ENCODE measurements at regions not wholly inside any gene's neighbourhood (a gene's known extent, or its start where the extent isn't known, plus 50 kb on each side); places are given as distances from the start of the nearest gene placed in this dataset.

- TF ChIP-seq, protein P1, sequence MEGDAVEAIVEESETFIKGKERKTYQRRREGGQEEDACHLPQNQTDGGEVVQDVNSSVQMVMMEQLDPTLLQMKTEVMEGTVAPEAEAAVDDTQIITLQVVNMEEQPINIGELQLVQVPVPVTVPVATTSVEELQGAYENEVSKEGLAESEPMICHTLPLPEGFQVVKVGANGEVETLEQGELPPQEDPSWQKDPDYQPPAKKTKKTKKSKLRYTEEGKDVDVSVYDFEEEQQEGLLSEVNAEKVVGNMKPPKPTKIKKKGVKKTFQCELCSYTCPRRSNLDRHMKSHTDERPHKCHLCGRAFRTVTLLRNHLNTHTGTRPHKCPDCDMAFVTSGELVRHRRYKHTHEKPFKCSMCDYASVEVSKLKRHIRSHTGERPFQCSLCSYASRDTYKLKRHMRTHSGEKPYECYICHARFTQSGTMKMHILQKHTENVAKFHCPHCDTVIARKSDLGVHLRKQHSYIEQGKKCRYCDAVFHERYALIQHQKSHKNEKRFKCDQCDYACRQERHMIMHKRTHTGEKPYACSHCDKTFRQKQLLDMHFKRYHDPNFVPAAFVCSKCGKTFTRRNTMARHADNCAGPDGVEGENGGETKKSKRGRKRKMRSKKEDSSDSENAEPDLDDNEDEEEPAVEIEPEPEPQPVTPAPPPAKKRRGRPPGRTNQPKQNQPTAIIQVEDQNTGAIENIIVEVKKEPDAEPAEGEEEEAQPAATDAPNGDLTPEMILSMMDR (IDR thresholded peaks at IDR 0.05; ENCODE audit: poor library complexity), result no peak
- TF ChIP-seq EZH2 (IDR thresholded peaks at IDR 0.05; ENCODE audit: borderline replicate concordance), result no peak
These were observed 610.7 kb upstream of the ADGRL3 start for GRCh38 chr4:60589425-60589824.

Measured in hepatocyte (in vitro differentiated cells).